ENCODE measurements at regions not wholly inside any gene's neighbourhood (a gene's known extent, or its start where the extent isn't known, plus 50 kb on each side); places are given as distances from the start of the nearest gene placed in this dataset.

- POLR2A ChIA-PET (ENCODE audit: partially characterized antibody) = no interaction called here
- TF ChIP-seq CREB1 (IDR thresholded peaks at IDR 0.05) = no peak
- TF ChIP-seq CTBP2 (IDR thresholded peaks at IDR 0.05; ENCODE audit: borderline replicate concordance, insufficient read depth, insufficient read length, low read length) = no peak
- TF ChIP-seq GABPA (IDR thresholded peaks at IDR 0.05; ENCODE audit: borderline replicate concordance, insufficient read depth, low read length) = no peak
- no peak for TF ChIP-seq SP1 (IDR thresholded peaks at IDR 0.05; ENCODE audit: low read depth, low read length)
- no peak for TF ChIP-seq CHD1 (IDR thresholded peaks at IDR 0.05; ENCODE audit: low read depth, low read length)
- no peak for TF ChIP-seq KDM1A (IDR thresholded peaks at IDR 0.05; ENCODE audit: borderline replicate concordance, low read length)
- no peak for TF ChIP-seq PHF8 (conservative IDR thresholded peaks at IDR 0.05; ENCODE audit: low read depth, low read length)
- no peak for TF ChIP-seq BCL11A (IDR thresholded peaks at IDR 0.05; ENCODE audit: low read depth in 2 of 2, low read length in 2 of 2)
- TF ChIP-seq JUN (IDR thresholded peaks at IDR 0.05; ENCODE audit: low read depth, low read length) = no peak
- no peak for TF ChIP-seq SP4 (IDR thresholded peaks at IDR 0.05; ENCODE audit: low read length)
- TF ChIP-seq ZNF274 (IDR thresholded peaks at IDR 0.05; ENCODE audit: borderline replicate concordance, extremely low read depth, low read length) = no peak
- TF ChIP-seq CBX5 (IDR thresholded peaks at IDR 0.05; ENCODE audit: low read depth, low read length) = no peak
- TF ChIP-seq SIRT6 (IDR thresholded peaks at IDR 0.05; ENCODE audit: low read length) = no peak
- no peak for TF ChIP-seq SIN3A (conservative IDR thresholded peaks at IDR 0.05 in 1 of 2, IDR thresholded peaks at IDR 0.05 in 1 of 2; ENCODE audit: low read depth in 1 of 2, low read length in 2 of 2)
- no peak for TF ChIP-seq ATF3 (IDR thresholded peaks at IDR 0.05; ENCODE audit: insufficient read depth, low read depth, low read length)
Measured at GRCh38 chr10:81725851-81726250, 149.1 kb upstream of the NRG3 start.

More at GRCh38 chr10:81725851-81726250, 149.1 kb upstream of the NRG3 start:
- FAIRE-seq (no peak), DNase-seq (ENCODE audit: low read depth in 1 of 2, low spot score in 2 of 2) (no peak)
- no peak overlapping the region for H3K4me3 ChIP-seq (ENCODE audit: extremely low read depth in 1 of 4, insufficient read depth in 2 of 4, low read depth in 3 of 4, low read length in 4 of 4)
- H3K56ac ChIP-seq (replicated peaks; ENCODE audit: insufficient read length, low read depth, low read length) = no peak overlapping the region
- no peak overlapping the region for H3K23ac ChIP-seq (ENCODE audit: insufficient read length)
- H4K91ac ChIP-seq (replicated peaks; ENCODE audit: insufficient read length, low read length) = no peak overlapping the region
- H3K14ac ChIP-seq (ENCODE audit: insufficient read length) = no peak overlapping the region
- H4K5ac ChIP-seq (ENCODE audit: insufficient read length, low read depth, low read length) = no peak overlapping the region
- no peak overlapping the region for H2BK5ac ChIP-seq (ENCODE audit: low read depth, low read length)
- H2BK15ac ChIP-seq (ENCODE audit: low read length) = no peak overlapping the region
- H2AK5ac ChIP-seq (ENCODE audit: low read depth, low read length) = no peak overlapping the region
- no peak overlapping the region for H3K4ac ChIP-seq (replicated peaks; ENCODE audit: insufficient read length, low read depth, low read length)
- H2AFZ ChIP-seq (ENCODE audit: low read length) = no peak overlapping the region
- H3K9ac ChIP-seq (replicated peaks in 1 of 4; ENCODE audit: extremely low read depth in 1 of 4, low read depth in 3 of 4, low read length in 3 of 4) = no peak overlapping the region
- H3K18ac ChIP-seq (ENCODE audit: extremely low read depth, low read length) = no peak overlapping the region
- H2BK120ac ChIP-seq (replicated peaks; ENCODE audit: low read depth, low read length) = no peak overlapping the region
- H3K23me2 ChIP-seq (ENCODE audit: low read depth, low read length) = no peaks in the 10 kb centered on the region
- H3K4me2 ChIP-seq (ENCODE audit: insufficient read depth in 1 of 2, low read depth in 2 of 2, low read length in 2 of 2) = no peak overlapping the region
- 94% methylated on average over 1 of the region's 1 CpG; no CpG with 5 or more reads in 1 of the 2 experiments for WGBS, 2 experiments (ENCODE audit: extremely low coverage in 1 of 2, insufficient coverage in 1 of 2, insufficient read length in 1 of 2, insufficient replicate concordance in 2 of 2, low coverage in 1 of 2, low lambda C conversion rate in 2 of 2, missing lambda C conversion rate in 1 of 2)
- no peaks in the 10 kb centered on the region for H3K79me2 ChIP-seq (ENCODE audit: control insufficient read depth in 1 of 2, insufficient read depth in 2 of 2, low read length in 2 of 2)
- no peak overlapping the region for H2BK20ac ChIP-seq (ENCODE audit: low read length)
- H3K27me3 ChIP-seq (replicated peaks in 1 of 4; ENCODE audit: control insufficient read depth in 3 of 4, extremely low read depth in 1 of 4, insufficient read depth in 3 of 4, low read length in 3 of 4) = no peaks in the 10 kb centered on the region
- H4K8ac ChIP-seq (ENCODE audit: extremely low read depth, insufficient read depth, low read length) = no peak overlapping the region
- no peaks in the 10 kb centered on the region for H3K79me1 ChIP-seq (ENCODE audit: low read depth, low read length)
- CTCF ChIA-PET (ENCODE audit: partially characterized antibody) = interaction anchor here (0.6 kb wide), 1 partner anchor 91 kb away, joined by 3 read pairs; no protein-coding TSS in a partner anchor
- peaks cover 0 to 5% of the 10 kb centered on the region in 2 experiments; a peak in 1 of 4 replicates for H3K9me3 ChIP-seq (ENCODE audit: insufficient read depth in 2 of 2, low read depth in 1 of 2, low read length in 1 of 2)
- H4K20me1 ChIP-seq (replicated peaks in 1 of 2; ENCODE audit: control insufficient read depth in 1 of 2, insufficient read depth in 2 of 2, low read length in 2 of 2) = no peaks in the 10 kb centered on the region
- H3K27ac ChIP-seq (ENCODE audit: low read depth, low read length) = no peak overlapping the region
- H3K4me1 ChIP-seq (replicated peaks in 1 of 4; ENCODE audit: control insufficient read depth in 3 of 4, insufficient read depth in 4 of 4, low read length in 3 of 4) = peaks cover 0 to 4% (median 2%) of the 10 kb centered on the region in 4 experiments; a peak in 4 of 7 replicates
- H2BK12ac ChIP-seq (ENCODE audit: low read depth, low read length) = no peak overlapping the region
- no peaks in the 10 kb centered on the region for H3K36me3 ChIP-seq (ENCODE audit: control insufficient read depth in 2 of 4, insufficient read depth in 4 of 4, low read length in 3 of 4)
